K562 (cell line): ENCODE measurements at regions not wholly inside any gene's neighbourhood (a gene's known extent, or its start where the extent isn't known, plus 50 kb on each side); places are given as distances from the start of the nearest gene placed in this dataset.

Experiments
- ATAC-seq: fragments of 200-7000 bp; cut with Tn5 transposase; 3 replicates; pipeline ENCODE4 v1.9.1; 2020; ENCODE audit warnings: moderate library complexity
- BruUV-seq: library from RNA; stranded (reverse); fragments of 400-500 nt; replicated peaks from 2 replicates; lab custom pipeline; 2021; lab: Mats Ljungman, UMichigan
- CTCF ChIA-PET: fragments of 300-600 bp; formaldehyde crosslinking; extraction: SDS; loops from one replicate; lab custom pipeline; 2021; ENCODE audit warnings: low intra/inter-chr PET ratio; lab: Yijun Ruan, JAX
- POLR2A ChIA-PET: fragments of 300-600, 350-650 bp; sonication (Branson Sonifier 250); formaldehyde crosslinking; extraction: SDS; loops from one replicate; lab custom pipeline; 2021; ENCODE audit warnings: antibody characterized with exemption, inconsistent platforms; lab: Yijun Ruan, JAX
- DNase-seq, 4 experiments: peaks; one replicate each; pipeline versions ENCODE4 v3.0.0 to v3.0.0-alpha.2; 2011 to 2018; ENCODE audit warnings: low spot score in 3 of 4, mixed read lengths in 3 of 4; ENCODE audit errors: extremely low read depth in 1 of 4
- FAIRE-seq: peaks from 2 replicates; lab custom pipeline; 2011; peaks lifted over from hg19 to GRCh38; lab: Jason Lieb, UNC
- H2AFZ ChIP-seq: 2 replicates; pipeline ENCODE4 v1.6.0; 2011; ENCODE audit warnings: low read depth, low read length, control low read depth, inconsistent platforms
- H3K27ac ChIP-seq: fragments of 200-600 bp; 3 replicates; pipeline ENCODE4 v1.8.0; 2011; ENCODE audit warnings: low read depth, mild to moderate bottlenecking, control low read depth, inconsistent platforms, low read length, moderate library complexity, mixed read lengths; ENCODE audit errors: extremely low read depth
- H3K27me3 ChIP-seq, 2 experiments: fragments of 300-600 bp in 1 of 2; 2 replicates in 1 of 2; 3 replicates in 1 of 2; pipeline versions ENCODE4 v1.6.0 to v1.8.0; 2011; ENCODE audit warnings: inconsistent platforms in 2 of 2, low read length in 2 of 2, mild to moderate bottlenecking in 1 of 2, mixed read lengths in 1 of 2, moderate library complexity in 1 of 2; ENCODE audit not compliant: control insufficient read depth in 2 of 2, insufficient read depth in 2 of 2
- H3K36me3 ChIP-seq: fragments of 300-600 bp; 3 replicates; pipeline ENCODE4 v1.8.0; 2011; ENCODE audit warnings: mild to moderate bottlenecking, low read length, inconsistent platforms; ENCODE audit not compliant: control insufficient read depth, insufficient read depth
- H3K4me1 ChIP-seq, 2 experiments: fragments of 200-600 bp in 1 of 2; replicated peaks in 1 of 2; 2 replicates in 1 of 2; 3 replicates in 1 of 2; pipeline versions ENCODE4 v1.5.1 to v1.8.0; 2011; ENCODE audit warnings: inconsistent platforms in 2 of 2, low read length in 2 of 2, mild to moderate bottlenecking in 1 of 2, mixed read lengths in 1 of 2, moderate library complexity in 1 of 2; ENCODE audit not compliant: control insufficient read depth in 2 of 2, insufficient read depth in 2 of 2
- H3K4me2 ChIP-seq: 2 replicates; pipeline ENCODE4 v1.6.1; 2011; ENCODE audit warnings: low read length, control low read depth, inconsistent platforms, mixed read lengths; ENCODE audit not compliant: insufficient read depth
- H3K4me3 ChIP-seq: fragments of 200-600 bp; sonication (generic), shearing (Covaris generic); 2 replicates; pipeline ENCODE4 v1.5.1; 2016; ENCODE audit warnings: control low read depth, inconsistent platforms
- H3K79me2 ChIP-seq: fragments of 200-600 bp; 3 replicates; pipeline ENCODE4 v1.8.0; 2011; ENCODE audit warnings: low read length, inconsistent platforms; ENCODE audit not compliant: control insufficient read depth, insufficient read depth
- H3K9ac ChIP-seq, 2 experiments: 2 replicates each; pipeline versions ENCODE4 v1.6.0 to v1.6.1; 2011; ENCODE audit warnings: low read depth in 2 of 2, low read length in 2 of 2, control low read depth in 1 of 2, inconsistent platforms in 1 of 2, mild to moderate bottlenecking in 1 of 2, mixed read lengths in 1 of 2; ENCODE audit not compliant: insufficient read depth in 1 of 2
- H3K9me1 ChIP-seq: one replicate; pipeline ENCODE4 v1.6.0; 2011; ENCODE audit warnings: inconsistent platforms, mild to moderate bottlenecking, low read length, moderate library complexity; ENCODE audit not compliant: control insufficient read depth, insufficient read depth
- H3K9me3 ChIP-seq: replicated peaks from 2 replicates; pipeline ENCODE4 v1.5.1; 2011; ENCODE audit warnings: low read depth, low read length, inconsistent platforms; ENCODE audit not compliant: control insufficient read depth, insufficient read depth
- H4K20me1 ChIP-seq: replicated peaks from 2 replicates; pipeline ENCODE4 v1.6.1; 2011; ENCODE audit warnings: low read length, inconsistent platforms, mixed read lengths; ENCODE audit not compliant: control insufficient read depth, insufficient read depth
- DPF2 ChIP-seq: fragments of 450-650 bp; IDR thresholded peaks from 2 replicates; pipeline ENCODE4 v1.6.1; 2016
- EHMT2 ChIP-seq: fragments of 450-650 bp; IDR thresholded peaks from 2 replicates; pipeline ENCODE4 v1.6.1; 2018; ENCODE audit warnings: antibody characterized with exemption
- NR3C1 ChIP-seq: sonication (generic); formaldehyde crosslinking; IDR thresholded peaks from 2 replicates; pipeline ENCODE4 v1.8.1; 2022; ENCODE audit warnings: missing genetic modification reagents
- ZNF778 ChIP-seq: fragments of 450-650 bp; formaldehyde crosslinking; IDR thresholded peaks from 2 replicates; pipeline ENCODE4 v1.4.0; 2020; ENCODE audit warnings: mild to moderate bottlenecking, moderate library complexity
- WGBS: fragments of 100-300 bp; shearing (Covaris generic); methylation state at CpG from one replicate; pipeline ENCODE4 v1.1.6; 2016; ENCODE audit warnings: low coverage, mixed read lengths; ENCODE audit not compliant: insufficient coverage; ENCODE audit errors: missing lambda C conversion rate; 5-methylcytosine and 5-hydroxymethylcytosine counted together
- in situ Hi-C: fragments of 300-500 bp; cut with MboI; formaldehyde crosslinking; loops from 4 replicates; pipeline ENCODE4 v1.15.0; 2018; ENCODE audit warnings: inconsistent platforms, mixed read lengths
- intact Hi-C: fragments of 100-400 bp; cut with micrococcal nuclease; formaldehyde crosslinking; loops from 2 replicates; pipeline ENCODE4 v1.14.2; 2022
- TF ChIP-seq, protein P1 (sequence below), 2 experiments: fragments of 450-650 bp in 1 of 2; sonication (generic) in 1 of 2; formaldehyde crosslinking; conservative IDR thresholded peaks; 2 replicates each; pipeline versions ENCODE4 v1.4.0 to v1.8.1; 2020 to 2022; ENCODE audit warnings: mild to moderate bottlenecking in 1 of 2, missing genetic modification reagents in 1 of 2
- TF ChIP-seq, protein P2 (sequence below), 2 experiments: fragments of 450-650 bp; IDR thresholded peaks; 2 replicates each; pipeline ENCODE4 v1.6.1; 2016
- TF ChIP-seq, protein P3 (sequence below): fragments of 450-650 bp; formaldehyde crosslinking; IDR thresholded peaks from 2 replicates; pipeline ENCODE4 v1.4.0; 2020; ENCODE audit warnings: mild to moderate bottlenecking, moderate library complexity
- TF ChIP-seq, protein P4 (sequence below), 2 experiments: fragments of 450-650 bp; formaldehyde crosslinking in 1 of 2; IDR thresholded peaks; 2 replicates each; pipeline versions ENCODE4 v1.4.0 to v1.6.1; 2014 to 2020; ENCODE audit warnings: mild to moderate bottlenecking in 2 of 2, borderline replicate concordance in 1 of 2, low read depth in 1 of 2

DNA sequence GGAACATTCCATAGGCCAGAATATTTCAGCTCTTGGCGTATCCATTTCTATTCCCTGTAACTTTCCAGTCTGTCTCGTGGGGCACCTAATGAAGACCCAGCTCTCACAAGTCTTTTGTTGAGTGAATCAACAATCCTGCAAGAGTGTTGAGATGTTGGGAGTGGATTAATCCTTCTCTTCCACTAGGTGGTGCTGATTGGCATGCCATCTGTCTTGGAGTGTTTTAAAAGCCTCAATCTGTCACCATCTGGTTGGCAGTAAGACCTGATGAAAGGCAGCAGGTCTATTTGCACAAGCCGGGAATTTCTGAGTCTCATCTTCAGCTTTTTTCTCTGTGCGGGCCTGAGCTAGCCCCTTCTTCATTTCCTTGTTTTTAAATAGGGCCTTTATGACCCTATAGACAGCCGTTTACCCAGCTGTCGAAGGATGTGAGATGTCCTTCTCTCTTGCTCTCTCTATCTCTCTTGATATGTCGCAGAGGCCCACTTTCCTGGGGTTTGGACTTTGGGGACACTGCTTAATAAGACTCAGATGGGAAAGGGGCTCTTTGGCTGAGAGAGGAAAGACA lies 180.5 kb downstream of the ZNF365 start:
- ATAC-seq = peak; percentile 82
- Histone ChIP-seq H3K9me3 (no peaks in the 10 kb centered on the region), H3K79me2 (no peaks in the 10 kb centered on the region), H3K9ac (no peak overlapping the region), H3K36me3 (no peaks in the 10 kb centered on the region), H3K27me3 (no peaks in the 10 kb centered on the region), H3K4me3 (no peak overlapping the region), H3K4me2 (no peak overlapping the region), H3K9me1 (no peaks in the 10 kb centered on the region), H2AFZ (no peak overlapping the region), H3K27ac (no peak overlapping the region), H4K20me1 (no peaks in the 10 kb centered on the region), H3K4me1 (no peaks in the 10 kb centered on the region)
- CTCF ChIA-PET = no interaction called here
- intact Hi-C loops (loop anchor here (2.0 kb wide), 1 partner anchor 604 kb away; no protein-coding TSS in a partner anchor), in situ Hi-C loops (no loop called here)
- 0% methylated on average over 7 of the region's 7 CpGs for WGBS
- DNase-seq = peak; percentile 32 to 38 (median 33)
- BruUV-seq = no TSS peak
- POLR2A ChIA-PET = no interaction called here
- FAIRE-seq = peak; percentile 84
- TF ChIP-seq, protein P1, sequence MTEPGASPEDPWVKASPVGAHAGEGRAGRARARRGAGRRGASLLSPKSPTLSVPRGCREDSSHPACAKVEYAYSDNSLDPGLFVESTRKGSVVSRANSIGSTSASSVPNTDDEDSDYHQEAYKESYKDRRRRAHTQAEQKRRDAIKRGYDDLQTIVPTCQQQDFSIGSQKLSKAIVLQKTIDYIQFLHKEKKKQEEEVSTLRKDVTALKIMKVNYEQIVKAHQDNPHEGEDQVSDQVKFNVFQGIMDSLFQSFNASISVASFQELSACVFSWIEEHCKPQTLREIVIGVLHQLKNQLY (CRISPR knock-in tag; conservative IDR thresholded peaks at IDR 0.05) = no peak
- TF ChIP-seq, protein P2, sequence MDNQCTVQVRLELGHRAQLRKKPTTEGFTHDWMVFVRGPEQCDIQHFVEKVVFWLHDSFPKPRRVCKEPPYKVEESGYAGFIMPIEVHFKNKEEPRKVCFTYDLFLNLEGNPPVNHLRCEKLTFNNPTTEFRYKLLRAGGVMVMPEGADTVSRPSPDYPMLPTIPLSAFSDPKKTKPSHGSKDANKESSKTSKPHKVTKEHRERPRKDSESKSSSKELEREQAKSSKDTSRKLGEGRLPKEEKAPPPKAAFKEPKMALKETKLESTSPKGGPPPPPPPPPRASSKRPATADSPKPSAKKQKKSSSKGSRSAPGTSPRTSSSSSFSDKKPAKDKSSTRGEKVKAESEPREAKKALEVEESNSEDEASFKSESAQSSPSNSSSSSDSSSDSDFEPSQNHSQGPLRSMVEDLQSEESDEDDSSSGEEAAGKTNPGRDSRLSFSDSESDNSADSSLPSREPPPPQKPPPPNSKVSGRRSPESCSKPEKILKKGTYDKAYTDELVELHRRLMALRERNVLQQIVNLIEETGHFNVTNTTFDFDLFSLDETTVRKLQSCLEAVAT (IDR thresholded peaks at IDR 0.05) = no peak
- TF ChIP-seq NR3C1 (CRISPR knock-in tag) = no peak
- no peak for TF ChIP-seq ZNF778
- TF ChIP-seq, protein P3, sequence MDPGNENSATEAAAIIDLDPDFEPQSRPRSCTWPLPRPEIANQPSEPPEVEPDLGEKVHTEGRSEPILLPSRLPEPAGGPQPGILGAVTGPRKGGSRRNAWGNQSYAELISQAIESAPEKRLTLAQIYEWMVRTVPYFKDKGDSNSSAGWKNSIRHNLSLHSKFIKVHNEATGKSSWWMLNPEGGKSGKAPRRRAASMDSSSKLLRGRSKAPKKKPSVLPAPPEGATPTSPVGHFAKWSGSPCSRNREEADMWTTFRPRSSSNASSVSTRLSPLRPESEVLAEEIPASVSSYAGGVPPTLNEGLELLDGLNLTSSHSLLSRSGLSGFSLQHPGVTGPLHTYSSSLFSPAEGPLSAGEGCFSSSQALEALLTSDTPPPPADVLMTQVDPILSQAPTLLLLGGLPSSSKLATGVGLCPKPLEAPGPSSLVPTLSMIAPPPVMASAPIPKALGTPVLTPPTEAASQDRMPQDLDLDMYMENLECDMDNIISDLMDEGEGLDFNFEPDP = no peak
- TF ChIP-seq DPF2 = no peak
- peak; percentile 31; the same call in 1 of the 2 replicates for TF ChIP-seq EHMT2
- TF ChIP-seq, protein P4, sequence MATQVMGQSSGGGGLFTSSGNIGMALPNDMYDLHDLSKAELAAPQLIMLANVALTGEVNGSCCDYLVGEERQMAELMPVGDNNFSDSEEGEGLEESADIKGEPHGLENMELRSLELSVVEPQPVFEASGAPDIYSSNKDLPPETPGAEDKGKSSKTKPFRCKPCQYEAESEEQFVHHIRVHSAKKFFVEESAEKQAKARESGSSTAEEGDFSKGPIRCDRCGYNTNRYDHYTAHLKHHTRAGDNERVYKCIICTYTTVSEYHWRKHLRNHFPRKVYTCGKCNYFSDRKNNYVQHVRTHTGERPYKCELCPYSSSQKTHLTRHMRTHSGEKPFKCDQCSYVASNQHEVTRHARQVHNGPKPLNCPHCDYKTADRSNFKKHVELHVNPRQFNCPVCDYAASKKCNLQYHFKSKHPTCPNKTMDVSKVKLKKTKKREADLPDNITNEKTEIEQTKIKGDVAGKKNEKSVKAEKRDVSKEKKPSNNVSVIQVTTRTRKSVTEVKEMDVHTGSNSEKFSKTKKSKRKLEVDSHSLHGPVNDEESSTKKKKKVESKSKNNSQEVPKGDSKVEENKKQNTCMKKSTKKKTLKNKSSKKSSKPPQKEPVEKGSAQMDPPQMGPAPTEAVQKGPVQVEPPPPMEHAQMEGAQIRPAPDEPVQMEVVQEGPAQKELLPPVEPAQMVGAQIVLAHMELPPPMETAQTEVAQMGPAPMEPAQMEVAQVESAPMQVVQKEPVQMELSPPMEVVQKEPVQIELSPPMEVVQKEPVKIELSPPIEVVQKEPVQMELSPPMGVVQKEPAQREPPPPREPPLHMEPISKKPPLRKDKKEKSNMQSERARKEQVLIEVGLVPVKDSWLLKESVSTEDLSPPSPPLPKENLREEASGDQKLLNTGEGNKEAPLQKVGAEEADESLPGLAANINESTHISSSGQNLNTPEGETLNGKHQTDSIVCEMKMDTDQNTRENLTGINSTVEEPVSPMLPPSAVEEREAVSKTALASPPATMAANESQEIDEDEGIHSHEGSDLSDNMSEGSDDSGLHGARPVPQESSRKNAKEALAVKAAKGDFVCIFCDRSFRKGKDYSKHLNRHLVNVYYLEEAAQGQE (IDR thresholded peaks at IDR 0.05; ENCODE audit: borderline replicate concordance) = peak; percentile 21; the same call in 1 of the 2 replicates
- TF ChIP-seq, protein P4 (CRISPR knock-in tag; IDR thresholded peaks at IDR 0.05; ENCODE audit: low read depth) = no peak
